Tibial nerve (tissue), 3 donors: ENCODE measurements at regions not wholly inside any gene's neighbourhood (a gene's known extent, or its start where the extent isn't known, plus 50 kb on each side); places are given as distances from the start of the nearest gene placed in this dataset.

Source experiments
- CTCF ChIP-seq, 5 experiments: fragments of 200-600 bp in 3 of 5; fragments of 450-650 bp in 2 of 5; sonication (generic) in 3 of 5; IDR thresholded peaks; one replicate each; pipeline ENCODE4 v1.5.1; 2016 to 2019; ENCODE audit warnings: antibody characterized with exemption in 5 of 5, mild to moderate bottlenecking in 3 of 5, moderate library complexity in 2 of 5
- POLR2A ChIP-seq, 2 donors: fragments of 450-650 bp; IDR thresholded peaks; one replicate each; pipeline ENCODE4 v1.6.1; 2017; ENCODE audit warnings: antibody characterized with exemption in 2 of 2, mild to moderate bottlenecking in 2 of 2, moderate library complexity in 2 of 2

- TF ChIP-seq POLR2A (IDR thresholded peaks at IDR 0.05), result no peak
- no peak for TF ChIP-seq CTCF (IDR thresholded peaks at IDR 0.05)
Measured at GRCh38 chr9:652914-653313, 188.6 kb upstream of the DMRT1 start.
